Skin epidermis (tissue), 12 donors: ENCODE measurements at regions not wholly inside any gene's neighbourhood (a gene's known extent, or its start where the extent isn't known, plus 50 kb on each side); places are given as distances from the start of the nearest gene placed in this dataset.
A peak's percentile ranks its signal among the peaks of the same experiment; 100 is the strongest.

Experiments
- H3K27ac ChIP-seq, 21 experiments: fragments of 200-600 bp; sonication (generic) in 11 of 21; one replicate each; pipeline ENCODE4 v1.5.0; 2020; ENCODE audit warnings: mild to moderate bottlenecking in 3 of 21, inconsistent platforms in 2 of 21, moderate library complexity in 2 of 21
- H3K4me3 ChIP-seq, 7 experiments: fragments of 200-600 bp; sonication (generic) in 2 of 7; one replicate each; pipeline ENCODE4 v1.5.0; 2020; ENCODE audit warnings: inconsistent platforms in 2 of 7, mild to moderate bottlenecking in 2 of 7, moderate library complexity in 1 of 7

- Histone ChIP-seq H3K27ac (no peak overlapping the region), H3K4me3 (no peak overlapping the region)
Observed at GRCh38 chr2:129212299-129212958, 767.0 kb upstream of the RAB6C start.

GRCh38 chr2:129224022-129224421, 755.4 kb upstream of the RAB6C start:
- H3K4me3 ChIP-seq: no peak overlapping the region
- H3K27ac ChIP-seq: no peak overlapping the region

- H3K4me3 ChIP-seq: no peak overlapping the region
- no peak overlapping the region for H3K27ac ChIP-seq
Observed at GRCh38 chr2:129224486-129224885, 755.0 kb upstream of the RAB6C start.

DNA sequence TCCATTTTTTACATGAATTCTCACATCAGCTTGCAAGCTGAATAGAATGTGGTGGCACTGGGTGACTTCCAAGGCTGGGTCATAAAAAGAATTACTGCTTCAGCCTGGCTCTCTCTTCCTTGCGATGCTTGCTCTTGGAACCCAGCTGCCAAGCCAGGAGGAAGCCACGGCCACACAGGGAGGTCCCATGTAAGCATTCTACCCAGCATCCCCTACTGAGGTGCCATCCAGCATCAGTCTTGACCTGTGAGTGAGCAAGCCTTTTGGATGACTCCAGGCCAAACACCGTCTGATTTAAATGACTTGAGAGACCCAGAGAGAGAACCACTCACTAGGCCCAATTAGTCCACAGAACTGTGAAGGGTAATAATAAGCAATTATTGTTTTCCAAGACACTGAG, 750.3 kb upstream of the RAB6C start:
- Histone ChIP-seq H3K4me3 (no peak overlapping the region), H3K27ac (no peak overlapping the region)

GRCh38 chr2:129229830-129230441, 749.5 kb upstream of the RAB6C start:
- no peak overlapping the region for H3K4me3 ChIP-seq
- H3K27ac ChIP-seq: no peak overlapping the region

- H3K4me3 ChIP-seq: no peak overlapping the region
- H3K27ac ChIP-seq: no peak overlapping the region
Observed at GRCh38 chr2:129231924-129232323, 747.5 kb upstream of the RAB6C start.

- no peak overlapping the region for H3K4me3 ChIP-seq
Observed at GRCh38 chr2:129233166-129233565, 746.3 kb upstream of the RAB6C start.

DNA sequence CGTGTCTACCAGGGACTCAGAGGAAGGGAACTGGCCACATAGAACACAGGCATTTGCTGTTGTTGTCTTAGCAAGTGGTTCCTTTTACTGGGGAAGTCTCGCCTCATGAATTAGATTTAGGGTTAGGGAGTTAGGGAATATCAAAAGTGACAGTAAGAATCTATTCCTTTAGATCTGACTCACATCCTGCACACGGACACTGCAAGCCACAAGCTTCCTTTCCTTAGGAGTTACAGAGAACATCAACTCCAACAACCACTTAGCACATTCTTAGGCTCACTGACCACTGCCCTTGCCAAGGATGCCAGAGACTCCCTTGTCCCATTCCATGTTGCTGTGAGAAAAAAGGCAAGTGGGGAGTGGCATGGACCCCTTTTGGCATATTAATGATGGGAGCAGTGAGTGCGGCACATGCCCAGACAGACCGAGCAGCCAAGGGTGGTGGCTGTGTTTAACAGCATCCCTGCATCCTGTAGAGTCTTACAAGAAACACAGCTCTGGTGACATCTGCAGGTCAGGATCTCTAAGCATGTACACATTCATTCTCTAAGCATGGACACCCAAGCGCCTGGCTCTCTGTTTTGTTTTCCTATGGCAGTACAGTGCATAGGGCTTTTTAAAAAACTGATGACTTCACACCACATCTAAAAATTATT, 745.6 kb upstream of the RAB6C start:
- Histone ChIP-seq H3K27ac (no peak overlapping the region), H3K4me3 (no peak overlapping the region)

More at GRCh38 chr2:129233166-129233565, 746.3 kb upstream of the RAB6C start:
- H3K27ac ChIP-seq: no peak overlapping the region

- H3K4me3 ChIP-seq: no peak overlapping the region
- no peak overlapping the region for H3K27ac ChIP-seq
Observed at GRCh38 chr2:129236601-129237000, 742.9 kb upstream of the RAB6C start.

DNA sequence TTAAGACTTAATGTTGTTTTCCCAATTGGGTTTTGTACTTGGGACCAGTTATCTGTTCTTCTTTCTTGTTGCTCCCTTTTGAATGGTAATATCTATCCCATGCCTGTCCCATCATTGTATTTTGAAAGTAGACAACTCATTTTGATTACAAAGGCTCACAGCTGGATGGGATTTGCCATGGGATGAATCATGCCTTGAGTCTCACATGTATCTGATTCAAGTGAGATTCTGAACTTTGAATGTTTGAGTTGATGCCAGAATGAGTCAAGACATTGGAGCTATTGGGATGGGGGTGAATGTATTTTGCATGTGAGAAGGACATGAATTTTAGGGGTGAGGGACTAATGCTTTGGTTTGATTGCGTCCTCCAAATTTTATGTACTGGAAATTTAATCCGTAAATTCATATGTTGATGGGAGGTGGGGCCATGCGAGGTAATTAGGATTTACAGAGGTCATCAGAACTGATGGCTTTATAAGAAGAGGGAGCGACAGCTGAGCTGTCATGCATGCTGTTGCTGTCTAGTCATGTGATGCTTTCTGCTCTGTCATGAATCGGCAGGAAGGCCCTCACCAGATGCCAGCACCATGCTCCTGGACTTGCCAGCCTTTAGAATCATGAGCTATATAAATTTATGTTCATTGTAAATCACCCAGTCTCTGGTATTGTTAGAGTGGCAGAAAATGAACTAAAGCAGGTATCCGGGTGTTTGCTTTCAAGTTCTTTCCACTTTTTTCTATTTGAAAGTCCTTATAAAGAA, 741.3 kb upstream of the RAB6C start:
- Histone ChIP-seq H3K4me3 (no peak overlapping the region), H3K27ac (peak overlapping the region in 1 of 21 experiments; percentile 36)

- Histone ChIP-seq H3K27ac (no peak overlapping the region), H3K4me3 (no peak overlapping the region)
Observed at GRCh38 chr2:129239141-129239540, 740.3 kb upstream of the RAB6C start.

DNA sequence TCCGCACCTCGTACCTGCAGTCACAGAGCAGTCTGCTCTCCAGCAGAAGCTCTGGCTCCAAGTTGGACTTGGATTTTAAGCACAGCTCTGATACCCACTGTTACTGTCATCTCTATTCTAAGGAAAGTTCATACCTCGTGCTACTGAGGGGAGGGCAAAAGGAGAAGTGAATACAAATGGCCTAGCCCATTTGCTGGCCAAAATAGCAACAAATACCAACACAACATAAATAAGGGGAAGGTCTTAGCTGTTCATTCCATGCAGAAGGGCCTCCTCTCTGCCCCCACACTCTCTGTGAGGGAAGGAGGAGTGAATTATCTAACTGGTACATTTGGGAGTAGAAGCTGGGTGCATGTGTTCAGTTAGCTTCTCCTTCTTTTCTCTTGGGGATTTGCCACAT, 739.4 kb upstream of the RAB6C start:
- Histone ChIP-seq H3K27ac (no peak overlapping the region), H3K4me3 (no peak overlapping the region)

DNA sequence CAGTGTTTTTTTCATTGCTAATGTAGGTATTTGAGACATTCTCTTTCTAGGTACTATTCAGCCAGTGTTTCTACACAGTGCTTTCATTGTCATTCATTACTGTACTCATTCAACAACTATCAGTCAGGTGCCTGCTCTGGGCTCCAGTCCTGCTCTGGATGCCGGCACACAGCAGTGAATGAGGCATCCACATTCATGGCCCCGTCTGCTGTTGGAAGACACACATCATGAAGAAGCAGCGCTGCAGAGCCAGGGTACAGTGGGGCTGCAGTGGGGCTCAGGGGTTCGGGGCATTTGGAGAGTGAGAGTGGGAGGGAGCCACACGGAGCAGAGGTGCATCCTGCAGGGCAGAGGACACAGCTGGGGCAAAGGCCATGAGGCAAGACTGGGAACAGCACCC, 737.2 kb upstream of the RAB6C start:
- H3K4me3 ChIP-seq: no peak overlapping the region
- H3K27ac ChIP-seq: no peak overlapping the region

- Histone ChIP-seq H3K27ac (no peak overlapping the region), H3K4me3 (no peak overlapping the region)
Observed at GRCh38 chr2:129247751-129248150, 731.7 kb upstream of the RAB6C start.

DNA sequence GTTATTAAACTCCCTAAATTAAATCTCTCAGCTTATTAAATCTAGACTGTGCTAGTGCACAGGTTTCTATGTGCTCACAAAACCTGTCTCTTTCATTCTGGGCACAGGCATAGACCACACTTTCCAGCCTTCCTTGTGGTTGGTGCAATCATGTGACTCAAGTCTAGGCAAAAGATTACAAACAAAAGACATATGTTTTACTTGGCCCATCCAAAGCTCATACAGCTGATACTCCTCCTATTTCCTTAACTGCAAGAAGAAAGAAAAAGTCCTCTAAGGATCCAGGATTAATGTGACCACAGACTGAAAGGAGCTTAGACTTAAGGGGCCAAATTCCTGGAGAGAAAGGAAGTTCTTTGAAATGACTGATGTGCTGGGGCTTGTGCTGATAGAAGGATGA, 731.3 kb upstream of the RAB6C start:
- Histone ChIP-seq H3K27ac (no peak overlapping the region), H3K4me3 (no peak overlapping the region)

DNA sequence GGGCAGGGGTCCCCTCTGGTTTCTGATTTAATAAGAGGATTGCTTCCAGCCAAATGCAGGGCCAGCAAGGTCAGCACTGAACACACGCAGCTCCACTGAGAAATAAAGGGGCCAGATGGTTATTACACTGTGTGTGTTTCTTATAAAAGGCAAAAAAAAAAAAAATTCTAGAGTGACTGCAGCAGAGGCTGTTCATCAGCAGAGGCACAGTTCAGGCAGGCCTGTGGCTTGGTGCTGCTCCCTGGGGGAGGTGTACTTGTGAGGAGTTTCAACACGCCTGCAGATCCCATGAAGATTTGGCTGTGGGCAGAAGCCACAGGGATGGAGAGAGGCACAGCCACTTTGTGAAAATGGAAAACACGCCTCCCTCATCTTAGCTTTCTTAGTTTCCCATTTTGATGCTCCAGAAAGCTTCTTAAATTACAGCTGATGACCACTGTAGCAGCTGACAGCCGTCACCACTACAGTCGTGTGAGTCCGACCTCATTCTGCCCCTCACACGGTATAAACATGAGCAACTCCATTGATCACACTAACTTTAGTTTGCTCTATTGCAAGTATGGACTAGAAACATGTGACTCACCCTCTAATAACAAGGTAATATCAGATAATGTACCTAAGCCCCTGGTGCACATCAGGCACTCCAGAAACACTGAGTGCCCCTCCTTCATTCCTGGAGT, 726.5 kb upstream of the RAB6C start:
- peak overlapping the region in 11 of 21 experiments; percentile 19 to 67 (median 45) for H3K27ac ChIP-seq
- H3K4me3 ChIP-seq: no peak overlapping the region

GRCh38 chr2:129253461-129253812, 726.0 kb upstream of the RAB6C start:
- peak overlapping the region in 5 of 21 experiments; percentile 33 to 65 (median 37) for H3K27ac ChIP-seq

GRCh38 chr2:129254718-129255117, 724.7 kb upstream of the RAB6C start:
- no peak overlapping the region for H3K27ac ChIP-seq
- H3K4me3 ChIP-seq: no peak overlapping the region

More at GRCh38 chr2:129253461-129253812, 726.0 kb upstream of the RAB6C start:
- no peak overlapping the region for H3K4me3 ChIP-seq

DNA sequence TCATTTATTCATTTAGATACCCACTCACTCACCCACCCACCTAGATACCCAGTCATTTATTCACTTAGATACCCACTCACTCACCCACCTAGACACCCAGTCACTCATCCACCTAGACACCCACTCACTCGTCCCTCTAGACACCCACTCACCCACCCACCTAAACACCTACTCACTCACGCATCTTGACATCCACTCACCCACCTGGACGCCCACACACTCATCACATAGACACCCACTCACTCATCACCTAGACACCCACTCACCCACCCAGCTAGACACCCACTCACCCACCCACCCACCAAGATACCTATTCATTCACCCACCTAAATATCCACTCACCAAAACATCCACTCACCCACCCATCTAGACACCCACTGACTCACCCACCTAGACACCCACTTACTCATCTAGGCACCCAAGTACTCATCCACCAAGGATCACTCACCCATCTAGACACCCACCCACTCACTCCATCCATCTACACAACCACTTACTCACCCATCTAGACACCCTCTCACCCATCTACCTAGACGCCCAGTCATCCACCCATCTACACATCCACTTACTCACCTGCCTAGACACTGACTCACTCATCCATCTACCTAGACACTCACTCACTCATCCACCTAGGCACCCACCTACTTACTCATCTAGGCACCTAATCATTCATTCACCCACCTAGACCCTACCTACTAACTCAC, 723.7 kb upstream of the RAB6C start:
- Histone ChIP-seq H3K27ac (no peak overlapping the region), H3K4me3 (no peak overlapping the region)
